ENCODE measurements at regions not wholly inside any gene's neighbourhood (a gene's known extent, or its start where the extent isn't known, plus 50 kb on each side); places are given as distances from the start of the nearest gene placed in this dataset.

GRCh38 chr2:75311521-75311920 is 112.2 kb upstream of the TACR1 start:
- TF ChIP-seq EZH2 (IDR thresholded peaks at IDR 0.05; ENCODE audit: low read depth): no peak
- TF ChIP-seq CTCF (conservative IDR thresholded peaks at IDR 0.05): no peak

Measured in PC-9 (cell line).